ENCODE measurements at regions not wholly inside any gene's neighbourhood (a gene's known extent, or its start where the extent isn't known, plus 50 kb on each side); places are given as distances from the start of the nearest gene placed in this dataset.

GRCh38 chr4:121564840-121565375 is 131.9 kb downstream of the ANXA5 start:
- no peak for TF ChIP-seq CTCF (IDR thresholded peaks at IDR 0.05; ENCODE audit: insufficient read depth, low read length)
- TF ChIP-seq REST (IDR thresholded peaks at IDR 0.05; ENCODE audit: insufficient replicate concordance, low read depth), result no peak
- TF ChIP-seq POLR2AphosphoS5 (IDR thresholded peaks at IDR 0.05; ENCODE audit: low read depth), result no peak
- TF ChIP-seq GABPA (IDR thresholded peaks at IDR 0.05; ENCODE audit: low read depth), result no peak
- TF ChIP-seq SPI1 (IDR thresholded peaks at IDR 0.05; ENCODE audit: borderline replicate concordance, low read depth), result no peak

Data from HL-60 (cell line).